ENCODE measurements at regions not wholly inside any gene's neighbourhood (a gene's known extent, or its start where the extent isn't known, plus 50 kb on each side); places are given as distances from the start of the nearest gene placed in this dataset.

GRCh38 chr10:6788731-6789130, 208.7 kb upstream of the PRKCQ start:
- Histone ChIP-seq H3K4me3 (no peak overlapping the region), H3K36me3 (no peaks in the 10 kb centered on the region), H3K9me3 (no peaks in the 10 kb centered on the region), H3K4me1 (no peaks in the 10 kb centered on the region), H3K27ac (no peak overlapping the region), H3K27me3 (peaks cover 3% of the 10 kb centered on the region)
- TF ChIP-seq POLR2AphosphoS5 (IDR thresholded peaks at IDR 0.05) (no peak), EP300 (IDR thresholded peaks at IDR 0.05; ENCODE audit: low read depth) (no peak), POLR2A (IDR thresholded peaks at IDR 0.05) (no peak), CTCF (IDR thresholded peaks at IDR 0.05) (no peak)
- in situ Hi-C loops (cut with MboI; ENCODE audit: low pct_ligation_motif_present in 1 of 4, low pct_unique_long_range_greater_than_20kb in 1 of 4, low sequenced_read_pairs in 3 of 4), result no loop called here
- no peak for DNase-seq
- 76 to 80% methylated on average over 4 to 7 of the region's 7 CpGs for WGBS, 2 donors (ENCODE audit: low coverage in 1 of 2)
- intact Hi-C loops (cut with DNase I; ENCODE audit: low total_unique reads), result no loop called here

GRCh38 chr10:6788231-6788630, 208.2 kb upstream of the PRKCQ start:
- Histone ChIP-seq H3K9me3 (no peaks in the 10 kb centered on the region), H3K36me3 (no peaks in the 10 kb centered on the region), H3K27ac (no peak overlapping the region), H3K4me1 (no peaks in the 10 kb centered on the region), H3K4me3 (no peak overlapping the region), H3K27me3 (peaks cover 3% of the 10 kb centered on the region)
- no peak for TF ChIP-seq CTCF (IDR thresholded peaks at IDR 0.05)
- no peak for TF ChIP-seq EP300 (IDR thresholded peaks at IDR 0.05; ENCODE audit: low read depth)
- no peak for TF ChIP-seq POLR2A (IDR thresholded peaks at IDR 0.05)
- no peak for TF ChIP-seq POLR2AphosphoS5 (IDR thresholded peaks at IDR 0.05)
- intact Hi-C loops (cut with DNase I; ENCODE audit: low total_unique reads) (no loop called here), in situ Hi-C loops (cut with MboI; ENCODE audit: low pct_ligation_motif_present in 1 of 4, low pct_unique_long_range_greater_than_20kb in 1 of 4, low sequenced_read_pairs in 3 of 4) (no loop called here)
- no peak for DNase-seq
- WGBS, 2 donors (ENCODE audit: low coverage in 1 of 2), result 71 to 79% methylated on average over 5 of the region's 5 CpGs

- no peak for DNase-seq
- H3K27ac ChIP-seq, result no peak overlapping the region
- in situ Hi-C loops (cut with MboI; ENCODE audit: low pct_ligation_motif_present in 1 of 4, low pct_unique_long_range_greater_than_20kb in 1 of 4, low sequenced_read_pairs in 3 of 4), result no loop called here
- H3K4me1 ChIP-seq, result no peaks in the 10 kb centered on the region
- TF ChIP-seq EP300 (IDR thresholded peaks at IDR 0.05; ENCODE audit: low read depth) (no peak), CTCF (IDR thresholded peaks at IDR 0.05) (no peak), POLR2AphosphoS5 (IDR thresholded peaks at IDR 0.05) (no peak), POLR2A (IDR thresholded peaks at IDR 0.05) (no peak)
- H3K27me3 ChIP-seq, result peaks cover 3% of the 10 kb centered on the region
- intact Hi-C loops (cut with DNase I; ENCODE audit: low total_unique reads), result no loop called here
- no peaks in the 10 kb centered on the region for H3K36me3 ChIP-seq
- no peaks in the 10 kb centered on the region for H3K9me3 ChIP-seq
- 89 to 91% methylated on average over 3 of the region's 3 CpGs for WGBS, 2 donors (ENCODE audit: low coverage in 1 of 2)
- no peak overlapping the region for H3K4me3 ChIP-seq
These were observed 207.6 kb upstream of the PRKCQ start for GRCh38 chr10:6787718-6788117.

- Histone ChIP-seq H3K27ac (no peak overlapping the region), H3K4me1 (no peaks in the 10 kb centered on the region), H3K27me3 (peaks cover 3% of the 10 kb centered on the region), H3K4me3 (no peak overlapping the region), H3K9me3 (no peaks in the 10 kb centered on the region), H3K36me3 (no peaks in the 10 kb centered on the region)
- in situ Hi-C loops (cut with MboI; ENCODE audit: low pct_ligation_motif_present in 1 of 4, low pct_unique_long_range_greater_than_20kb in 1 of 4, low sequenced_read_pairs in 3 of 4), result no loop called here
- no peak for DNase-seq
- TF ChIP-seq EP300 (IDR thresholded peaks at IDR 0.05; ENCODE audit: low read depth) (no peak), CTCF (IDR thresholded peaks at IDR 0.05) (no peak), POLR2A (IDR thresholded peaks at IDR 0.05) (no peak), POLR2AphosphoS5 (IDR thresholded peaks at IDR 0.05) (no peak)
- 70% methylated on average over 3 of the region's 3 CpGs; no CpG with 5 or more reads in 1 of the 2 donors for WGBS, 2 donors (ENCODE audit: low coverage in 1 of 2)
- intact Hi-C loops (cut with DNase I; ENCODE audit: low total_unique reads), result no loop called here
These were observed 207.0 kb upstream of the PRKCQ start for GRCh38 chr10:6787091-6787490.

Data from transverse colon (tissue), 4 donors.